Neural cell (in vitro differentiated cells): ENCODE measurements at regions not wholly inside any gene's neighbourhood (a gene's known extent, or its start where the extent isn't known, plus 50 kb on each side); places are given as distances from the start of the nearest gene placed in this dataset.

ENCODE experiments used
- H2AFZ ChIP-seq: fragments of 200-600, 300-800 bp; sonication (generic), shearing (Covaris generic); 2 replicates; pipeline ENCODE4 v1.6.0; 2014; ENCODE audit warnings: low read depth, mild to moderate bottlenecking, antibody characterized with exemption, low read length, moderate library complexity
- H3F3A ChIP-seq: fragments of 200-600 bp; shearing (Covaris generic); 2 replicates; pipeline ENCODE4 v1.6.1; 2016; ENCODE audit warnings: mild to moderate bottlenecking, moderate library complexity, mixed read lengths, antibody characterized with exemption, low read length; ENCODE audit not compliant: insufficient read depth, poor library complexity, severe bottlenecking
- H3K27ac ChIP-seq: fragments of 200-600, 300-800 bp; sonication (generic), shearing (Covaris generic); 2 replicates; pipeline ENCODE4 v1.5.1; 2014; ENCODE audit warnings: mild to moderate bottlenecking, low read length, moderate library complexity
- H3K27me3 ChIP-seq: fragments of 300-800, 200-600 bp; sonication (generic), shearing (Covaris generic); 2 replicates; pipeline ENCODE4 v1.6.0; 2014; ENCODE audit warnings: mild to moderate bottlenecking, low read depth, low read length, moderate library complexity; ENCODE audit not compliant: insufficient read depth
- H3K36me3 ChIP-seq: fragments of 300-800, 200-600 bp; sonication (generic), shearing (Covaris generic); 2 replicates; pipeline ENCODE4 v1.5.1; 2014; ENCODE audit warnings: mild to moderate bottlenecking, antibody characterized with exemption, low read length, moderate library complexity; ENCODE audit not compliant: insufficient read depth
- H3K4me2 ChIP-seq: fragments of 300-800, 200-600 bp; sonication (generic), shearing (Covaris generic); 2 replicates; pipeline ENCODE4 v1.6.0; 2014; ENCODE audit warnings: mild to moderate bottlenecking, low read length
- H3K4me3 ChIP-seq: fragments of 300-800, 200-600 bp; sonication (generic), shearing (Covaris generic); 2 replicates; pipeline ENCODE4 v1.5.1; 2014; ENCODE audit warnings: mild to moderate bottlenecking, low read length, moderate library complexity
- H3K79me2 ChIP-seq: fragments of 200-600 bp; shearing (Covaris generic); replicated peaks from 2 replicates; pipeline ENCODE4 v1.6.0; 2014; ENCODE audit warnings: mild to moderate bottlenecking, low read length, moderate library complexity; ENCODE audit not compliant: insufficient read depth
- H3K9ac ChIP-seq: fragments of 300-800, 200-600 bp; sonication (generic), shearing (Covaris generic); 2 replicates; pipeline ENCODE4 v1.6.1; 2016; ENCODE audit warnings: mild to moderate bottlenecking, low read length, mixed read lengths
- H3K9me2 ChIP-seq: fragments of 200-600 bp; shearing (Covaris generic); 2 replicates; pipeline ENCODE4 v1.6.1; 2016; ENCODE audit warnings: mild to moderate bottlenecking, low read length, mixed read lengths; ENCODE audit not compliant: insufficient read depth
- H3K9me3 ChIP-seq: fragments of 200-600, 300-800 bp; sonication (generic), shearing (Covaris generic); 2 replicates; pipeline ENCODE4 v1.6.1; 2016; ENCODE audit warnings: mild to moderate bottlenecking, mixed run types, low read length, moderate library complexity, mixed read lengths
- H4K20me1 ChIP-seq: fragments of 200-600 bp; shearing (Covaris generic); 2 replicates; pipeline ENCODE4 v1.6.1; 2016; ENCODE audit warnings: mild to moderate bottlenecking, mixed run types; ENCODE audit not compliant: insufficient read depth
- CTCF ChIP-seq: fragments of 450-650 bp; IDR thresholded peaks from 2 replicates; pipeline ENCODE4 v1.5.1; 2014; ENCODE audit warnings: antibody characterized with exemption, mild to moderate bottlenecking, moderate library complexity; ENCODE audit not compliant: poor library complexity, severe bottlenecking
- EP300 ChIP-seq: fragments of 450-650 bp; conservative IDR thresholded peaks from 2 replicates; pipeline ENCODE4 v1.6.1; 2014; ENCODE audit warnings: antibody characterized with exemption, mild to moderate bottlenecking, moderate library complexity; ENCODE audit not compliant: poor library complexity, severe bottlenecking
- EZH2 ChIP-seq: fragments of 200-600, 300-800 bp; shearing (Covaris generic), sonication (generic); IDR thresholded peaks from 2 replicates; pipeline ENCODE4 v1.6.1; 2014; ENCODE audit warnings: antibody characterized with exemption, low read length, borderline replicate concordance, mild to moderate bottlenecking; ENCODE audit not compliant: insufficient read depth, poor library complexity, severe bottlenecking
- MXI1 ChIP-seq: fragments of 450-650 bp; conservative IDR thresholded peaks from 2 replicates; pipeline ENCODE4 v1.6.1; 2014; ENCODE audit warnings: antibody characterized with exemption, mild to moderate bottlenecking; ENCODE audit not compliant: poor library complexity, severe bottlenecking
- POLR2AphosphoS5 ChIP-seq: IDR thresholded peaks from 2 replicates; pipeline ENCODE4 v1.6.1; 2012
- RAD21 ChIP-seq: fragments of 450-650 bp; conservative IDR thresholded peaks from 2 replicates; pipeline ENCODE4 v1.6.1; 2014; ENCODE audit warnings: antibody characterized with exemption, mild to moderate bottlenecking, moderate library complexity
- REST ChIP-seq: IDR thresholded peaks from 2 replicates; pipeline ENCODE4 v1.6.1; 2012; ENCODE audit warnings: borderline replicate concordance
- SMC3 ChIP-seq: fragments of 450-650 bp; conservative IDR thresholded peaks from 2 replicates; pipeline ENCODE4 v1.6.1; 2014; ENCODE audit warnings: antibody characterized with exemption, mild to moderate bottlenecking, moderate library complexity; ENCODE audit not compliant: poor library complexity
- TAF1 ChIP-seq: IDR thresholded peaks from 2 replicates; pipeline ENCODE4 v1.6.1; 2012; ENCODE audit warnings: low read depth

- Histone ChIP-seq H3K4me3 (no peak overlapping the region), H4K20me1 (no peaks in the 10 kb centered on the region), H3K4me2 (no peak overlapping the region), H3K9me3 (no peaks in the 10 kb centered on the region), H3K27ac (no peak overlapping the region), H3K9me2 (no peaks in the 10 kb centered on the region), H3K36me3 (no peaks in the 10 kb centered on the region), H3K9ac (no peak overlapping the region), H3K27me3 (no peaks in the 10 kb centered on the region), H3K79me2 (no peaks in the 10 kb centered on the region), H2AFZ (no peak overlapping the region), H3F3A (no peaks in the 10 kb centered on the region)
- TF ChIP-seq POLR2AphosphoS5 (no peak), REST (no peak), RAD21 (no peak), EZH2 (no peak), MXI1 (no peak), EP300 (no peak), TAF1 (no peak), SMC3 (no peak), CTCF (no peak)
These were observed 279.9 kb upstream of the DYNLRB2 start for GRCh38 chr16:80260906-80261311.

GRCh38 chr16:80259290-80259805 lies 281.4 kb upstream of the DYNLRB2 start:
- no peaks in the 10 kb centered on the region for H3K9me2 ChIP-seq
- no peaks in the 10 kb centered on the region for H3K36me3 ChIP-seq
- H3K79me2 ChIP-seq: no peaks in the 10 kb centered on the region
- no peaks in the 10 kb centered on the region for H3F3A ChIP-seq
- no peak for TF ChIP-seq REST
- no peak for TF ChIP-seq TAF1
- no peak for TF ChIP-seq MXI1
- no peak for TF ChIP-seq SMC3
- TF ChIP-seq CTCF: no peak
- no peak for TF ChIP-seq POLR2AphosphoS5
- no peak for TF ChIP-seq RAD21
- no peak for TF ChIP-seq EZH2
- no peaks in the 10 kb centered on the region for H3K27me3 ChIP-seq
- H2AFZ ChIP-seq: no peak overlapping the region
- no peak overlapping the region for H3K4me2 ChIP-seq
- no peak overlapping the region for H3K27ac ChIP-seq
- H4K20me1 ChIP-seq: no peaks in the 10 kb centered on the region
- no peak overlapping the region for H3K4me3 ChIP-seq
- H3K9me3 ChIP-seq: no peaks in the 10 kb centered on the region
- H3K9ac ChIP-seq: no peak overlapping the region
